Calu3 (cell line): ENCODE measurements at regions not wholly inside any gene's neighbourhood (a gene's known extent, or its start where the extent isn't known, plus 50 kb on each side); places are given as distances from the start of the nearest gene placed in this dataset.
"Not testable (repeated sequence)": the region's sequence is repeated elsewhere in the genome, so short reads cannot be mapped to it uniquely, and the experiment has no call there.

ENCODE experiments used
- BruUV-seq: library from RNA; stranded (reverse); fragments of 400-500 nt; replicated peaks from 2 replicates; lab custom pipeline; 2021; lab: Mats Ljungman, UMichigan
- CTCF ChIA-PET: fragments of 300-600 bp; sonication (Branson Sonifier 250); formaldehyde crosslinking; loops from one replicate; lab custom pipeline; 2022; ENCODE audit warnings: antibody characterized with exemption; lab: Charles Lee
- DNase-seq: peaks from one replicate; pipeline ENCODE4 v3.0.0; 2022
- H3K27ac Mint-ChIP-seq: one replicate; pipeline ENCODE4 v1.8.0; 2022; ENCODE audit warnings: mixed read lengths; ENCODE audit not compliant: unreplicated experiment
- H3K27me3 Mint-ChIP-seq: one replicate; pipeline ENCODE4 v1.8.0; 2022; ENCODE audit warnings: mixed read lengths; ENCODE audit not compliant: unreplicated experiment
- H3K36me3 Mint-ChIP-seq: one replicate; pipeline ENCODE4 v1.8.0; 2022; ENCODE audit warnings: mild to moderate bottlenecking, moderate library complexity, mixed read lengths; ENCODE audit not compliant: insufficient read depth, unreplicated experiment
- H3K4me1 Mint-ChIP-seq: one replicate; pipeline ENCODE4 v1.8.0; 2022; ENCODE audit warnings: mild to moderate bottlenecking, low read depth, mixed read lengths; ENCODE audit not compliant: unreplicated experiment
- H3K4me3 Mint-ChIP-seq: one replicate; pipeline ENCODE4 v1.8.0; 2022; ENCODE audit warnings: mild to moderate bottlenecking, low read depth, moderate library complexity, mixed read lengths; ENCODE audit not compliant: unreplicated experiment
- H3K9me3 Mint-ChIP-seq: one replicate; pipeline ENCODE4 v1.8.0; 2022; ENCODE audit warnings: low read depth, mixed read lengths; ENCODE audit not compliant: unreplicated experiment
- intact Hi-C: fragments of 100-400 bp; cut with micrococcal nuclease; formaldehyde crosslinking; loops from one replicate; pipeline ENCODE4 v1.10.0; 2022; ENCODE audit not compliant: unreplicated experiment
- TF ChIP-seq, protein P1 (sequence below): fragments of 200-600 bp; IDR thresholded peaks from one replicate; pipeline ENCODE4 v1.8.0; 2022; ENCODE audit warnings: antibody characterized with exemption; ENCODE audit not compliant: unreplicated experiment

DNA sequence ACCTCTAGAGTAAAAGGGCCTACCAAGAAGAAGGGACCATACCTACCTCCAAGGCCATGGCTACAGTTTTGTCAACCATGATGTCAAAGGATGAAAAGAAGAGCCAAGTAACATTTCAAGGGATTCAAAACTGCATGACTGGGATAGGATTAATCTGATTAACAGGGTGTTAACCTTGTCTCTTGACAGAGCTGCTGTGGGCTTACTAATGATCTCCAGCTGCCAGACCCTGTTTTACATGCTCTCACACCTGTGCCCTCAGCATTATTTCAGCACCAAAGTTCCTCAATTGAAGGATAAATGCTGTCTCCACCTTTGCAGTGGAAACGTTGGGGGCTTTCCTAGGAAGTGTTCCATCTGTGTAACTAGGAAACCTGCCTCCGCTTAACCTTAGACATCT is 78.3 kb downstream of the DMAC1 start:
- DNase-seq: no peak
- CTCF ChIA-PET: no interaction called here
- no peaks in the 10 kb centered on the region for H3K36me3 Mint-ChIP-seq
- H3K4me1 Mint-ChIP-seq: no peaks in the 10 kb centered on the region
- no peak overlapping the region for H3K4me3 Mint-ChIP-seq
- no TSS peak for BruUV-seq
- H3K9me3 Mint-ChIP-seq: peaks cover 5% of the 10 kb centered on the region
- intact Hi-C loops: no loop called here
- TF ChIP-seq, protein P1, sequence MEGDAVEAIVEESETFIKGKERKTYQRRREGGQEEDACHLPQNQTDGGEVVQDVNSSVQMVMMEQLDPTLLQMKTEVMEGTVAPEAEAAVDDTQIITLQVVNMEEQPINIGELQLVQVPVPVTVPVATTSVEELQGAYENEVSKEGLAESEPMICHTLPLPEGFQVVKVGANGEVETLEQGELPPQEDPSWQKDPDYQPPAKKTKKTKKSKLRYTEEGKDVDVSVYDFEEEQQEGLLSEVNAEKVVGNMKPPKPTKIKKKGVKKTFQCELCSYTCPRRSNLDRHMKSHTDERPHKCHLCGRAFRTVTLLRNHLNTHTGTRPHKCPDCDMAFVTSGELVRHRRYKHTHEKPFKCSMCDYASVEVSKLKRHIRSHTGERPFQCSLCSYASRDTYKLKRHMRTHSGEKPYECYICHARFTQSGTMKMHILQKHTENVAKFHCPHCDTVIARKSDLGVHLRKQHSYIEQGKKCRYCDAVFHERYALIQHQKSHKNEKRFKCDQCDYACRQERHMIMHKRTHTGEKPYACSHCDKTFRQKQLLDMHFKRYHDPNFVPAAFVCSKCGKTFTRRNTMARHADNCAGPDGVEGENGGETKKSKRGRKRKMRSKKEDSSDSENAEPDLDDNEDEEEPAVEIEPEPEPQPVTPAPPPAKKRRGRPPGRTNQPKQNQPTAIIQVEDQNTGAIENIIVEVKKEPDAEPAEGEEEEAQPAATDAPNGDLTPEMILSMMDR: no peak
- no peak overlapping the region for H3K27ac Mint-ChIP-seq
- no peaks in the 10 kb centered on the region for H3K27me3 Mint-ChIP-seq

DNA sequence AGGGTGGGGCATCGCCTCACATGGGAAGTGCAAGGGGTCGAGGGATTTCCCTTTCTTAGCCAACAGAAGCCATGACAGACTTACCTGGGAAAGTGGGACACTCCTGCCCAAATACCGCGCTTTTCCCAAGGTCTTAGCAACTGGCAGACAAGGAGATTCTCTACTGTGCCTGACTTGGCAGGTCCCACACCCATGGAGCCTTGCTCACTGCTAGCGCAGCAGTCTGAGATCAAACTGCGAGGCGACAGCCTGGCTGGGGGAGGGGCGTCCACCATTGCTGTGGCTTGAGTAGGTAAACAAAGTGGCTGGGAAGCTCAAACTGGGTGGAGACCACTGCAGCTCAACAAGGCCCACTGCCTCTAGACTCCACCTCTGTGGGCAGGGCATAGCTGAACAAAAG is 86.5 kb downstream of the DMAC1 start:
- H3K27me3 Mint-ChIP-seq, H3K4me3 Mint-ChIP-seq, BruUV-seq, CTCF ChIA-PET, DNase-seq, H3K36me3 Mint-ChIP-seq, intact Hi-C loops, H3K27ac Mint-ChIP-seq, H3K4me1 Mint-ChIP-seq: not testable (repeated sequence)
- H3K9me3 Mint-ChIP-seq: peaks cover 13% of the 10 kb centered on the region

DNA sequence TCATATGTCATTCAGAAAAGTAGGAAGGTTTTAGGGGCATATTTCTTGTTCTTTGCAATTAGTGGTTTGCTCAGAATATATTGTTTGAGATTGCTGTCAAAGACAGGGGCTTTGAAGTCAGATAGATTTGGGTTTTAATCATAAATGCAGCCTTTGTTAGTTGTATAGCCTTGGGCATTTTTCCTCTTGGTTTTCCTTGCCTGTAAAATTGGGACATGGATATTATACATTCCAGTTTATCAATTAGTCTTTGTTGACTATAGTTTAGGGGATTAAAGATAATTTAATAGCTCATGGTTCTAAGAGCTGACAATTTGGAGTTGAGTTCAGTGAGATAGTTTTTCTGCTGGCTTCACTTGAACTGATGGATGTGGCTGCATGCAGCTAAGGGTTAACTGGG is 88.9 kb downstream of the DMAC1 start:
- Mint-ChIP-seq H3K27ac (no peak overlapping the region), H3K4me1 (no peaks in the 10 kb centered on the region), H3K9me3 (peaks cover 11% of the 10 kb centered on the region), H3K36me3 (no peaks in the 10 kb centered on the region), H3K4me3 (no peak overlapping the region), H3K27me3 (no peaks in the 10 kb centered on the region)
- BruUV-seq: no TSS peak
- no peak for DNase-seq
- intact Hi-C loops: no loop called here
- CTCF ChIA-PET: no interaction called here
- TF ChIP-seq, protein P1: no peak

DNA sequence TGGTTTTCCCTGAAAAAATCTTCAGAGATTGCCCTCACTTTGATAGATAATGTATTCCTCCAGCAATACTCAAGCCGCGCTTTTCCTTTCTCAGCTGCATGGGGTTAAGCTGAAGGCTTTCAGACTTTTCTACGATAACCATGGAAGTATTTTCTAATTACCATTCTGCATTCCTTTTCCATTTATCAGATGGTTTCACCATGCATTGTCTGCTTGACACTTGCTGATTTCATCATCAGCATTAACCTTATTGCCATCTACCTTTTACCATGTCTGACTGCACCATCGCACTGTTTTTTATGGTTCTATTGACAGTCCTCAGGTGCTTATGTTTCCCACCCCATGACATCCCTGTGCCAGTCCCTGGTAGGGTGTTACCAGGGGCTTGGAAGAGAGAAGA is 91.6 kb downstream of the DMAC1 start:
- CTCF ChIA-PET: no interaction called here
- peaks cover 4% of the 10 kb centered on the region for H3K9me3 Mint-ChIP-seq
- H3K27me3 Mint-ChIP-seq: no peaks in the 10 kb centered on the region
- DNase-seq: no peak
- TF ChIP-seq, protein P1: no peak
- no TSS peak for BruUV-seq
- intact Hi-C loops: no loop called here
- no peaks in the 10 kb centered on the region for H3K4me1 Mint-ChIP-seq
- H3K27ac Mint-ChIP-seq: no peak overlapping the region
- H3K4me3 Mint-ChIP-seq: no peak overlapping the region
- no peaks in the 10 kb centered on the region for H3K36me3 Mint-ChIP-seq

DNA sequence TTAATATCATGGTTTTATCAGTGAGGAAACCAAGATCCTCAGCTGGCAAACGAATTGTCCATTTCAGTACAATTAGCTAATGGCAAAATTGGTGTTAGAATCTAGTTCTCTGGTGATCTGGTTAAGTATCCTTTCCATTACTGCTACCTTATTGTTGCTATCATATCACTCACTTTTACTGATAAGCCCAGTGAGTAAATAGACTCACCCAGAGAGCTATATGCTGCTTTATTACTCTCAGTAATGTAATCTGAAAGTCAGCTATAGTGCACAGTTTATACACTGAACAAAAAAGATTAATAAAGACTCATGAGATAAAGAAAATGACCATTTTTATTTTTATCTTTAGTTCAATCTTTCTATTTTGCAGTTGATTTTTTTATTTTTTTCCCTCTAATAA is 95.0 kb downstream of the DMAC1 start:
- no peaks in the 10 kb centered on the region for H3K36me3 Mint-ChIP-seq
- H3K9me3 Mint-ChIP-seq: peaks cover 4% of the 10 kb centered on the region
- no peaks in the 10 kb centered on the region for H3K27me3 Mint-ChIP-seq
- no peak overlapping the region for H3K27ac Mint-ChIP-seq
- H3K4me3 Mint-ChIP-seq: no peak overlapping the region
- CTCF ChIA-PET: interaction anchor here (0.6 kb wide), 1 partner anchor 18 kb away, joined by 3 read pairs; no protein-coding TSS in a partner anchor
- intact Hi-C loops: no loop called here
- no peaks in the 10 kb centered on the region for H3K4me1 Mint-ChIP-seq
- BruUV-seq: no TSS peak
- TF ChIP-seq, protein P1: no peak
- no peak for DNase-seq
